Hematopoietic multipotent progenitor cell treated with erythropoietin and hydrocortisone succinate and interleukin-3 and kit ligand, for 6 days (in vitro differentiated cells): ENCODE measurements at regions not wholly inside any gene's neighbourhood (a gene's known extent, or its start where the extent isn't known, plus 50 kb on each side); places are given as distances from the start of the nearest gene placed in this dataset.
"Not testable (repeated sequence)": the region's sequence is repeated elsewhere in the genome, so short reads cannot be mapped to it uniquely, and the experiment has no call there.

Experiments
- DNase-seq: peaks from one replicate; pipeline ENCODE4 v3.0.0-alpha.2; 2015

DNA sequence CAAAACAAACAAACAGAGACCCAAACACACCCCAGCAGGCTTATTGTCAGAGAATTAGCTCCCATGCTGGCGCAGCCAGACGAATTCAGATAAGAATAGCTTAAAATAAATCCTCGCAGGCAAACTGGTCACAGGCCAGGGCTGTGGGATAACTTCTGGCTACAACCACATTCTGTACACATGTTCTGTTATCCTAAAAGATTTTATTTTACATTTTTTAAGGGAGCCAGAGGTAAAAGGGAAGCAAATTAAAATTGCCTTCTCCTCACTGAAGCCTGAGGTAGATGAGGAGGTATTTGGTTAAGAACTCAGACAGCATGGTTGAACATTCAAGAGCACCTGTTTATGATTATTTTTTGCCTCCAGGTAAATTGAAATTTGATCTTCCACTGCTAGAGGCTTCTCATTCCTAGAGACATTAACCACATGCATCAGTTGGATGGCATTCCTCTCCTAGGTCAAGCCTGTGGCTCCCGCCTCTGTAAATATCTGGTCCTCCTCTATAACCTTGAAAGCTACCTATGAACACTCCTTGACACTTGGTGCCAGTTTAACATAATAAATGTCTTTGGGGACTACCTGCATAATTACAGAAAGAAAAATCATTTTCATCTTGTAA, 190.3 kb downstream of the SATB1 start:
- DNase-seq: no peak

DNA sequence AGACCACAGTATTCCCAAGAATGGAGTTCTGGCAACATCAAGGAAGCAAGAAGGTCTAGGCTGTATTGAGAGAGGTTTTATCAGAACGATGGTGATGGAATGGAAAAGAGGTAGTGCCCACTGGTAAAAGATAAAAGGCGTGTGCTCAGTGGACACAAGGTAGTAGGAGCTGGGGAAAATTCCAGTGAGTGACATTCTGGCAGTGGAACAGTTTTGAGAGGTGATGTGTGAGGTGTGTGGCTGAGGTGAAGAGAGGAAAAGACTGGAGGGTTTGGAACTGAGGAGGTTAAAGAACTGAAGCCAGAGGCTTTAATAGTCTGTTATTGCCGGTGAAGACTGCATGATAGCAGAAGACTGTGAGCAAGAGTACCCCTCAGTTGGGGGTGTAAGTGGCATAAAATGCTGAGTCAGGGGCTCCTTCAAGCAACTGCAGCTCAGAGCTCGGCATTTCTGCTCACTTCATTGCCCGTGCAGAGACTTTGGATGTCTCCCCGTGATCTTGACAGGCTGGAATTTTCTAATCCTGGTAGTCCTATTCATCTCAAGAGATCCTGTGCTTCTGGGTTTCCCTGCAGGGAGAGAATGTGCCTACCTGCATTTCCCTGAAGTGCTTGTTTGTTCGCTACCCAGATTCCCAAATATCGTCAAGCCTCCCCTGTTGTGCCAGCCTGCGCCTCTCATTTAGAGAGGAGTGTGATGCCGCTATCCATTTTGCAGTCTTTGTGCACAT, 191.0 kb downstream of the SATB1 start:
- no peak for DNase-seq

DNA sequence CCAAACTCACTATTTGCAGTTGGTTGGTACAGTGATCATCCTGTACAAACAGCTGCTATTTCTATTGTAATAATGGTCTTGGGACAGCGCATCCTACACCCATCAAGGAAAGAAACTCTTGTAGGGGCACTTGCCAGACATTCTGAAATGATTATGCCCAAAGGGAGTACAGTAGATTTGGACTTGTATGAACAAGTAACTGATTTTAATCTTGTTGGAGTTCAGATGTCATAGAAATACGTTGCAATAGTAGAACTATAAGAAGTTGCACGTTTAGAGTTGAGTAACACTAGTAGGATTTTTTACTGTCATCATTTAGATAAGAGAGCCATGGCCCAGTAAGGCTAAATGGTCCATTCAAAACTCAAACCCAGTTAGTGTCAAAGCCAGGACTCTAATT, 192.8 kb downstream of the SATB1 start:
- no peak for DNase-seq

DNA sequence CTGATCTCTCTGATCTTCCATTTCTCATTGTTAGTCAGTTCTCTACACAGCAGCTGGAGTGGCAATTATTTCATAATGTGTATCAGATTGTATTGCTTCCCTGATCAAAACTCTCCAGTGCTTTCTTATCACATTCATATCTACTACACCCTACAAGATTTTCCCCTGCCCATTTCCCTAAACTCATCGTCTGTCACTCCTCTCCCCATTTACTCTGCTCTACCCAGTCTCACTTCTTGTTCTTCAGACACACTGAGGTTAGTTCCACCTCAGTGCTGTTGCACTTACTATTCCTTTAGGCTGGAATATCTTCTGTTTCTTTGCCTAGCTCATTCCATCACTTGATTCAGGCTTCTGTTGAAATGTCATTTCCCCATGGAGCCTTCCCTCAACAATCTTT, 197.1 kb downstream of the SATB1 start:
- no peak for DNase-seq

DNA sequence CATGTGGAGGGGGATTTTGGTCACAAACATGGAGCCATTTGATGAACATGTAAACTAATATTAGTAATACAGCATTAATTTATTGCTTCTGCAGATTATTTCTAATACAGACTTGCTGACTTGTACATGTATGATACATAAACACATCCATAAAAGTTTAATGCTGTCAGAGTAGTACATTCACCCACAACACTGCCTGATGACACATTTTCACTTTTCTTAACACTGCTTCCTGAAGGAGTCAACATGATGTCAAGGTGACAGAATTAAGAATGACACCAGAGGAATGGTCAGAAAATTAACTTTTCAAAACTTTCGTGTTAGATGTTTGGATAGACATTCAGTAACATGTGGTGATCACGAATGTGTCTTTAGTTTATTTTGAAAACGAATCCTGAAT, 199.4 kb downstream of the SATB1 start:
- DNase-seq: no peak

DNA sequence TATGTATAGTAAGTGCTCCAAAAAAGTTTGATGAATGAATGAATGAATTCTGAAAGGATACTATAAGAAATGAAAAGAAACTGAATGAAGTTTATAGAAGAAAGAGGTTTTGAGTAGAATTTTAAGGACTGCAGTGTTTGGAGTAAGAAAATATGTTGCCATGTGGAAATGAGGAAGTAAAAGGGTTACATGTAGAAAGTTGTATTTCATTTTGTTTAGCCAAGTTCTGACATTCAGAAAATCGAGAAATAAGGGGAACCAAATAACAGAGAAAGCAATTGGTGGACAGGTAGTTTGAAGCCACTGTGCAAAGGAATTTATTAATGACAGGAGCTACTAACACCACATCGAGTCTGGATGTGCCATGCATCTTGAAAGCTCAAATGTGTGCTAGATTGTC, 200.7 kb downstream of the SATB1 start:
- DNase-seq: peak; percentile 27

DNA sequence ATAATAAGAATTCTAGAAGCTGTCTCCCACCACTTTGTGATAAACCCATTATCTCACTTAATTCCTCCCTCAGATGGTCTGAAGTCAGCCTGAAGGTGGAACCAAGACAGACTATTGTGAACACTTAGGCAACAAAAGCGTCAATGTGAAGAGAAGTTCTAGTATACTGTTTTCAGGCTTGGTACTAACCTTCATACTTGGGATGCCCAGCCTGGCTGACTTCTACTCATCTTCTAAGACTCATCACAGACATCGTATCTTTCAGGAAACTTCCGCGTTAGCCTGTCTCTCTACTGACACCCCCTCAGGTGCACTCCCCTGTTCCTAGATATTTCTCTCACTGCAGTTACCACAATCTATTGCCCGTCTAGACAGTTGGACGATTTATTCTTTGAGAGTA, 201.2 kb downstream of the SATB1 start:
- DNase-seq: no peak

DNA sequence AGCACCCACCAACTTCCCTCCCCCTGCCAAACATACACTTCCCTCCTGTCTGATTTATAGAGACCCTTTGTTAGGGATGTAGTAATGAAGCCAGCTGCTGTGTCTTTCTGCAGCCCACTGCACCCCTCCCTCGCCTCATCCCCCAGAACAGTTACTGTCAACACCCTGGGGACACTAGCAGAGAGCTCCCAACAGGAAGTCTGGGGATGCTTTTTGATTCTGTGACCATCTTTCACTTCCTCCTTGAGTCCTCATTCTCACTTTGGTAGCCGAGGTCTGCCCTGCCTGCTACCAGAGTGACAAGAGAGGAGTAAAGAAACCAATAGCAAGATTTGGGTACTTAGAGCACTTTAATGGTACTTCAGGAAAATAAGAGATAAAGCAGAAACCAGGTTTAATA, 201.6 kb downstream of the SATB1 start:
- DNase-seq: peak; percentile 52

DNA sequence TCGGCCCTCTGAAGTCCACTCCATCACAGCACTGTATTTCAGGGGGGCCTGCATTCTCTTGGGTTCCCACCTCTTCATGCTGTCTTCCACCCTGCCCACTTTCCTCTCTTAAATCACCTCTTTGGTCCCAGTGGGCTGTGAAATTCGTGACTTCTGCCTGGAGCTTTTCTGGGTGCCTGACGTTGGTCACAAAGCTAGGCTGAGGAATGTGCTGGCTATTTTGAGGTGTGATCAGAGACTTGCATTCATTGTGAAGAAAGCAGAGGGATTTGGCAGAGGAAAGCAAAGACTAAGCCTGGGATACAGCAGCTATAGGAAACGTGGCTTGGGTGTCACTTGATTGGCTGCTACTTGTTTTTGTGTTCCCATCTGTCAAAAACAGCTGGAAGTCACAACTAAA, 202.5 kb downstream of the SATB1 start:
- DNase-seq: no peak

DNA sequence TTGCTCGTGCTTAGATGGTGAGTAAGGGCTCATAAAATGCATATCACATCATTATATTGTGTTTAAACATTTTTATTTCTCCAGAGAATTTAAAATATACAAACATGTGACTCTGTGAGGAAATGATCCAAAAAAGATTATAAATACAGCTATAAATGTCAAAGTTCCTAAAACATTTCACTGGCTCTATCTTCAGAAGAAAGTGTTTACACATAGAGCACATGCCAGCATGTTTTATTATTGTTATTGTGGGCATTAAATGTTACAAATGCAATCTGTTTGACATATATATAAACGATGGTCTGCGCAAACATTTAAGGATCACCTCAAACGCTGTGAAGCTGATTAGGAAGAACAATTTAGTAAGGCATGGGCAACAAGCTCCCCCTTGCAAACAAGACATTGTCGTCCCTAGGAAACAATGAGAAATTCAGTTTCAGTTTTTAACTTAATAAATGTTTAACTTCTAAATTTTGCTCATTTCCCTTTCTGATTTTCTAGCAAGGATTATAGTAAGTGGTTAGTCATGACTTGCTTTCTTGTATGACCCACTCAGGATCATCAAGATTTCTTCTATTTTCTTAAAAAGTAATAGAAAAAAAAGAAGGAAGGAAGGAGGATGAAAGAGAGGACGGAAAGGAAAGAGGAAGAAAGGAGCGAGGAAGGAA, 207.5 kb downstream of the SATB1 start:
- no peak for DNase-seq

DNA sequence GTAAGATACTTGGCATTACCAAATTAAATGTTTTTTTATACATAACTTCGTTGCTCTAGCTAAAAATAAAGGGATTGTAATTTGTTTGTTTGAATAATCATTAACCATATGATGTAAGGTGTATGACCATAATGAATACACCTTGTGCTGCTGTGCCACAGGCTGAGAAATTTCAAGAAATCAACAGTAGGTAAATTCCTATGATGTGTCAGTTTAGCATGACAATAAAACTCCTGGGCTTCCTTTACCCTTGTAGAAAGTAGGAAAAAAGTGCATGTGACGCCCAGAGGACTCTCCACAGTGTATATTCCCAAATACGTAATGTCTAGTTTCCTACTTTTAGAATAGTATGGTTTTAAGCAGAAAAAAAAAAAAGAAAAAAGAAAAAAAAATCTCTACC, 208.1 kb downstream of the SATB1 start:
- no peak for DNase-seq

DNA sequence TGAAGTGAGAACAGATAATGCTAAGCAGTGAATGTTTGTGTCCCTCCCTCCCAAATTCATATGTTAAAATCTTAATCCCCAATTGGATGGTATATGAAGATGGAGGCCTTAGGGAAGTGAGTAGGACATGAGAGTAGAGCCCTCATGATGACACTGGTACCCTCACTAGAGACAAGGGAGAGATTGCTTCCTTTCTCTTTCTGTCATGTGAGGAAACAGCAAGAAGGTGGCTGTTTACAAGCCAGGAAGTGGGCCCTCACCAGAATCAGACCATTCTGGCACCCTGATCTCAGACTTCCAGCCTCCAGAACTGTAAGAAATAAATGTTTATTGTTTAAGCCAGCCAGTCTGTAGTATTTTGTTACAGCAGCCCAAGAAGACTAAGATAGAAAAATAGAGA, 209.5 kb downstream of the SATB1 start:
- DNase-seq: no peak

DNA sequence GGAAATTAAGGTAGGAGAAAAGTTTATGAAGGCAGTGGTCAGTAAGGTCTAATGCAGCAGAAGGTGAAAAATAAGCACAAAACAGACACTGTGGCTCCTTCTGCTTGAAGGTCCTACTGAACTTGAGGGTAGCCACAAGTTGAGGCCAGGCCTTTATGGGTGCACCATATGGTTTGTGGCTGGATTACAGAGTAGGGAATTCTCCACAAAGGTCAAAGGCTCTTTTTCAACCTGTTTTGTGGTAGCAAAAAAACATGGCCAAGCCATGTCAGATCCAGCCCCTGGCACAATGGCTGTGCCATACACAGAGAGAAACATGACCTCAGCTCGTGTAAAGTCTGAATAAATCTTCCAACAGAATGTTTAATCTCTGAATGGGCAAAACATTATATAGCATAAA, 214.0 kb downstream of the SATB1 start:
- no peak for DNase-seq

DNA sequence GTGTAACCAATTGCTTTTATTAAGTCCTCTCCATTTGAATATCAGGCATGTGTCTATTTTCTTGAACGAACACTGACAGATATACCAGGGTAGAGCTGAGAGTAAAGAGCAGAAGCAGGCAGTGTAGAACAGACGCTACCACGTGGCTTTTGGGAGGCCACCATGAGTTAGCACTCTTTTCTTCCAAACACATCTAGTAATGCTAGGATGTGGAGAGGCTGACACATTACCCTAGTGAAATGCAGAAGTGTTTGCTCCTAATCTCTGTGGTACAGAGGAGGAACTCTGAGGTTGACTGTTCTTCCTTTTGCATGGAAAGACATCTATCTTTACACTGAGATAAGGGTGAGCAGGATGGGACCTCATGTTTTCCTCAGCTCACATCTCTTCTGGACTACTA, 216.3 kb downstream of the SATB1 start:
- peak; percentile 87 for DNase-seq

DNA sequence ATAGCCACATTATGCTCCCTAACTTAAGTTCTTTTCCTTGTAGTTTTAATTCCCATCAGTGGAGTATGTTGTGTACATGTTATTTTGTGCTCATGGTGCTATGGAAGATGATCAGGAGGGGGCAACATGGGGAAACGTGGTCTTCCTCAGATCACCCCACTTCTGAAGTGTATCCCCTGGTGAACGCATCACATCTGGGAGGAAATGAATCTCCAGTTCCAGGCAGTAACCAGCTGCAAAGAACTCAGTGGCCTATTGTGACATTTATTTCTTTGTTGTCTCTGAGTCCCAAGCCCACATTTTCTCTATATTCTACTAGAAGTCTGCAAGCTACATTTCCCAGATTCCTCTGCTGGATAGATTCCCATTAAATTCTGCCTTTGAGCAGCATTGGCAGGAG, 217.0 kb downstream of the SATB1 start:
- no peak for DNase-seq

DNA sequence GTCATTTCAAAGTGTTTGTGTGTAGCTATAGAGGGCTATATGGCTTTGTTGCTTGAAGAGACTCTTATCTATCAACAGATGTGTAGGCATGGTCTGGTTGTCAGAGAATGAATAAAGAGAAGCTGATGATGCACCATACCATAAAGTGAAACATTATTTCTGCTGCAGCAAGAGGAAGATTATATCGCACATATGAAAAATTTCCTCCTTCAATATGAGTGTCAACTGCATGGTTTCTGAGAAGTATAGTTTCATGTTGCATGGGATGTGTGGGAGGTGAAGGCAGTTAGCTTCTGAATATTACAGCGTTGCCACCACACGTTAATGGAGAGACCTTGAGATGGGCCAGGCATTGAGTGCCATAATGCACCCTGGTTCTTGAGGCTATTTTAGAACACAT, 217.9 kb downstream of the SATB1 start:
- DNase-seq: peak; percentile 17

DNA sequence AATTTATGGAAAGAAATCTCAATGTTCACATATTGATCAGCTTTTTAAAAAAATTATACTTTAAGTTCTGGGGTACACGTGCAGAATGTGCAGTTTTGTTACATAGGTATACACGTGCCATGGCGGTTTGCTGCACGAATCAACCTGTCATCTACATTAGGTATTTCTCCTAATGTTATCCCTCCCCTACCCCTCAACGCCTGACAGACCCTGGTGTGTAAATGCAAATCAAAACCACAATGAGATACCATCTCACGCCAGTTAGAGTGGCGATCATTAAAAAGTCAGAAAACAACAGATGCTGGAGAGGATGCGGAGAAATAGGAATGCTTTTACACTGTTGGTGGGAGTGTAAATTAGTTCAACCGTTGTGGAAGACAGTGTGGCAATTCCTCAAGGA, 219.4 kb downstream of the SATB1 start:
- not testable (repeated sequence) for DNase-seq

DNA sequence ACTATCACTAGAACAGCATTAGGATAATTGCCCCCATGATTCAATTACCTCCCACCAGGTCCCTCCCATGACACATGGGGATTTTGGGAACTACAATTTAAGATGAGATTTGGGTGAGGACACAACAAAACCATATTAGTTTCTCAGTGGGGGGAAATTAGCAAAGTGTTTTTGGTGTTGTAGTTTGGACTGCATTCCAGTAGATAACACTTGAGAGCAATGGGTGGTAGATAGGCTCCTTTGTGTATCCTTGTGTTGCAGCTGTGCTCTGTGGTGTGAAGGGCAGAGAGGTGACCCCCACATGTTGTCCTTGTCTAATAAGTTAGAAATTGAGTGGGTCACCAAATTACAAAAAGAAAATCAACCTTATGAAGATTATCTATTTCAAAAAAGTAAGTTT, 223.8 kb downstream of the SATB1 start:
- DNase-seq: no peak

DNA sequence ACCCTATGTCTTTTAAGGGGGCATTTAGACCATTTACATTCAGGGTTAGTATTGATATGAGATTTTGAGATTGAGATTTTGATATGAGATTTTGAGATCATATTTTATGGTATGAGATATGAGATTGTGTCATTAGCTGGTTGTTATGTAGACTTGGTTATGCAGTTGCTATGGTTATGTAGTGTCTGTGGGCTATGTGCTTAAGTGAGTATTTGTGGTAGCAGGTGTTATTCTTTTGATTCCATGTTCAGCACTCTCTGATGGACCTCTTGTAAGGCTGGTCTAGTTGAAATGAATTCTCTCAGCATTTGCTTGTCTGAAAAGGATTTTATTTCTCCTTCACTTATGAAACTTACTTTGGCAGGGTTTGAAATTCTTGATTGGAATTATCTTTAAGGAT, 225.4 kb downstream of the SATB1 start:
- DNase-seq: no peak

DNA sequence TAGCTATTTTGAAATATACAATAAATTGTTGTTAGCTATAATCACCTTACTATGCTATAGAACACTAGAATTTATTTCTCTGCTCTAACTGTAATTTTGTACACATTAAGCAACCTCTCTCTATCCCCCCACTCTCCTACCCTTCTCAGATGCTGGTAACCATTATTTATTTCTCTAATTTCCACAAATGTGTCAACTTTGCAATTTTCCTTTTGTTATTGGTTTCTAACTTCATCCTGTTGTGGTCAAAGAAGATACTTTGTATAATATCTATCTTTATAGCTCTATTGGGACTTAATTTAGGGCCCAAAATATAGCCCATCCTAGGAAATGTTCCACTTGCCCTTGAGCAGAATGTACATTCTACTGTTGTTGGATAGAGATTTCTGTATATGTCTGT, 229.3 kb downstream of the SATB1 start:
- DNase-seq: no peak

DNA sequence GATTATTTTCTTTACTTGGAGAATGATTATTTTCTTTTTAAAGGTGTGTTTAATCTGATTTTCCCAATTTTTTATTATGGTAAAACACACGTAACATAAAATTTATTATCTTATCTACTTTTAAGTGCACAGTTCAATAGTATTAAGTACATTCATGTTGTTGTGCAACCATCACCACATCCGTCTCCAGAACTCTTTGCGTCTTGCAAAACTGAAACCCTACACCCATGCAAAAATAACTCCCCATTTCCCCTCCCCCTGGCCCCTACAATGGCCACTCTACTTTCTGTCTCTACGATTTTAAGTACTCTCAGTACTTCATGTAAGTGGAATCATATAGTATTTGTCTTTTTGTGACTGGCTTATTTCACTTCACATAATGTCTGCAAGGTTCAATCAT, 230.7 kb downstream of the SATB1 start:
- peak; percentile 42 for DNase-seq

DNA sequence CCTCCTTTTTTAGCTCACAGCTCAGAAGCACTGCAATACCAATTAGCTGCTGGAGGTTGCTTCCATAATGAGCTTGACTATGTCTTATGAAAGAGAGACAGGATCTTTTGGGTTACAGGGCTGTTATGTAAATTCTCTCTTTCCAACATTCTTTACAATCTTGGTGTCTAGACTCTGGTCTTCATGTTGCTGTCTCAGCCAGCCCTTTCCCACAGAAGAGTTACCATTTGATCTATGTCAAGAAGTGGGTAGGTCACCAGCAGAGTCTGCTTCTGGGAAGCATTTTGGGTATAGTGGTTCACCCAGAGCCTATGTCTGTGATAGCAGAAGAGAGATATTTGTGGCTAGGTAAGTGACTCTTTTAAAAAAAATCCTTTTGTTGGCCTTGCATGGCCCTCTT, 234.5 kb downstream of the SATB1 start:
- DNase-seq: no peak

DNA sequence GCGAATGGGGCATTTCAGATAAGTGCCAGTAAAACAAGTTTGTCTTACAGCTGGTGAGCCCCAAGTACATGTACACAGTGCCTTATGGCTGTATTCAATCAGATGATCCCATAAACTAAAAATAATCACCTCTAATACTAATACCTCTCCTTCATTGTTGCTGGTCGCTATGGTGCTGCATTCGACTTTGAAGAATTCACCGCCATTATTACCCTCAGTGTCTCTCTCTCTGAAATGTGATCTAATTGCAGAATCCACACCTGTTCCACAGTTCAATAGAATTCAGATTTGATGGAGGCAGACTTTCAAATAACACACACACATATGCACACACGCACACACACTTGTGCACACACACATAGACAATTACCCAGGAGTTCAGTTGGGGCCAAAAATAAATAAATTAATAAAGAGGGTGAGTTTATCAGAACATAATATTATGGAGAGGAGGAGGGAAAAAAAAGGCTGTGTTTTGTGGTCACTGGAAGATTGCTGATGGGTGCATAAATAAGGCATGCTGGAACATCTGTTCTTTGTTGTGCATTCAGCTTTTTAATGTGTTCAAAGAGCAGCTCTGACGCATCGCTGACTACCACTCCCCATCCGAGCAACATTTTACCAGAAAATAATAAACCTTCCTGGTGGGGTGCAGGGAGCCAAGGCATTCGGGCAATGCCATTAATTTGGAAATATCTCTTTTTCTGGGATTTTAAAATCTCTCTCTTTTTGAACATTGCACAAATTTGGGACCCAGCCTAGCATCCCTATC, 235.7 kb downstream of the SATB1 start:
- no peak for DNase-seq

DNA sequence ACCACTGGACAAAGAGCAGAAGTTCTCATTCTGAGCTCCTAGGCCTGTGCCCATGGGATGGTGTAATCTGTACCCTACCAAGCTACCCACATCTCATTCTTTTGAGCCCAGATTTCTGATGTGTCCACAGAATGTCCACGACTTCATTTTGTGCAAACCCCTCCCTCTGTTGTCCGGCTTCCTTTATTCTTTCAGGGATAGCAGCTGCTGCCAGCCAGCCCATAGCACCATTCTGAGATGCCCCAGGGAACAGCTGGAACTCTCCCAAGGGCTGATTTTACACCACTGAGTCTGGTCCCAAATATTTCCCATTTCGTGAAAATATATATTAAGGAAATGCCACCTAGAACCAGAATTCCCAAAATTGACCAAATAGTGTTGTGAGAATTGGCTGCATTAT, 236.6 kb downstream of the SATB1 start:
- DNase-seq: no peak
